IMR-90 (cell line): ENCODE measurements at regions not wholly inside any gene's neighbourhood (a gene's known extent, or its start where the extent isn't known, plus 50 kb on each side); places are given as distances from the start of the nearest gene placed in this dataset.

Experiments used
- ATAC-seq: fragments of 200-7000 bp; cut with Tn5 transposase; 2 replicates; pipeline ENCODE4 v1.9.1; 2020; ENCODE audit warnings: low read depth, mild to moderate bottlenecking, moderate library complexity
- BruUV-seq: library from RNA; stranded (reverse); fragments of 400-500 nt; replicated peaks from 2 replicates; lab custom pipeline; 2021; lab: Mats Ljungman, UMichigan
- CTCF ChIA-PET: fragments of 300-600 bp; formaldehyde crosslinking; extraction: SDS; loops from one replicate; lab custom pipeline; 2021; ENCODE audit warnings: antibody characterized with exemption; lab: Yijun Ruan, JAX
- POLR2A ChIA-PET: fragments of 300-600 bp; sonication (Branson Sonifier 250); formaldehyde crosslinking; loops from one replicate; lab custom pipeline; 2022; ENCODE audit warnings: antibody characterized with exemption; ENCODE audit not compliant: unreplicated experiment; lab: Charles Lee
- DNase-seq: peaks from one replicate; pipeline ENCODE4 v3.0.0; 2013
- H2AFZ ChIP-seq: replicated peaks from 2 replicates; pipeline ENCODE3; 2013; ENCODE audit warnings: low read length, mild to moderate bottlenecking; ENCODE audit not compliant: poor library complexity
- H2AK5ac ChIP-seq: 2 replicates; pipeline ENCODE4 v1.6.1; 2013; ENCODE audit warnings: low read depth, low read length, inconsistent platforms
- H2AK9ac ChIP-seq: replicated peaks from 2 replicates; pipeline ENCODE3; 2013; ENCODE audit warnings: mild to moderate bottlenecking, low read depth, low read length, moderate library complexity; ENCODE audit not compliant: poor library complexity
- H2BK120ac ChIP-seq: 2 replicates; pipeline ENCODE4 v1.6.1; 2013; ENCODE audit warnings: low read depth, low read length, inconsistent platforms
- H2BK15ac ChIP-seq: 3 replicates; pipeline ENCODE4 v1.6.1; 2013; ENCODE audit warnings: low read depth, low read length, inconsistent platforms
- H2BK20ac ChIP-seq: 2 replicates; pipeline ENCODE4 v1.6.1; 2013; ENCODE audit warnings: low read depth, mild to moderate bottlenecking, inconsistent platforms, low read length, moderate library complexity
- H2BK5ac ChIP-seq: 2 replicates; pipeline ENCODE4 v1.6.1; 2013; ENCODE audit warnings: mild to moderate bottlenecking, low read depth, low read length, inconsistent platforms; ENCODE audit not compliant: poor library complexity, severe bottlenecking
- H3K14ac ChIP-seq: replicated peaks from 2 replicates; pipeline ENCODE4 v1.6.1; 2013; ENCODE audit warnings: low read depth, low read length, inconsistent platforms
- H3K18ac ChIP-seq: 2 replicates; pipeline ENCODE4 v1.6.1; 2013; ENCODE audit warnings: low read depth, low read length, control low read depth
- H3K23ac ChIP-seq: 2 replicates; pipeline ENCODE4 v1.6.1; 2013; ENCODE audit warnings: low read depth, low read length, inconsistent platforms
- H3K27ac ChIP-seq: 2 replicates; pipeline ENCODE4 v1.5.1; 2013; ENCODE audit warnings: mild to moderate bottlenecking, control low read depth, low read length; ENCODE audit not compliant: insufficient read depth
- H3K27me3 ChIP-seq: 2 replicates; pipeline ENCODE4 v1.6.1; 2013; ENCODE audit warnings: low read length; ENCODE audit not compliant: control insufficient read depth, insufficient read depth
- H3K36me3 ChIP-seq: 2 replicates; pipeline ENCODE4 v1.6.1; 2013; ENCODE audit warnings: low read length, mixed read lengths; ENCODE audit not compliant: control insufficient read depth, insufficient read depth
- H3K4ac ChIP-seq: 2 replicates; pipeline ENCODE4 v1.6.1; 2013; ENCODE audit warnings: low read depth, low read length, inconsistent platforms
- H3K4me1 ChIP-seq: 2 replicates; pipeline ENCODE4 v1.6.1; 2013; ENCODE audit warnings: low read length, mixed read lengths; ENCODE audit not compliant: control insufficient read depth, insufficient read depth
- H3K4me2 ChIP-seq: 2 replicates; pipeline ENCODE4 v1.6.1; 2013; ENCODE audit warnings: low read depth, mild to moderate bottlenecking, control low read depth, low read length, moderate library complexity
- H3K4me3 ChIP-seq: 2 replicates; pipeline ENCODE4 v1.5.1; 2013; ENCODE audit warnings: low read depth, mild to moderate bottlenecking, control low read depth, low read length, moderate library complexity; ENCODE audit not compliant: insufficient read depth
- H3K56ac ChIP-seq: 2 replicates; pipeline ENCODE4 v1.6.1; 2013; ENCODE audit warnings: low read length, inconsistent platforms; ENCODE audit not compliant: insufficient read depth; ENCODE audit errors: extremely low read depth
- H3K79me1 ChIP-seq, 2 experiments: 2 replicates each; pipeline ENCODE4 v1.6.1; 2013; ENCODE audit warnings: low read length in 2 of 2, inconsistent platforms in 1 of 2, low read depth in 1 of 2
- H3K9ac ChIP-seq: 2 replicates; pipeline ENCODE4 v1.6.1; 2013; ENCODE audit warnings: low read depth, low read length, control low read depth
- H3K9me1 ChIP-seq: 2 replicates; pipeline ENCODE4 v1.6.1; 2013; ENCODE audit warnings: low read length, inconsistent platforms; ENCODE audit not compliant: insufficient read depth
- H3K9me3 ChIP-seq: 2 replicates; pipeline ENCODE4 v1.6.1; 2013; ENCODE audit warnings: low read length; ENCODE audit not compliant: control insufficient read depth, insufficient read depth
- H4K20me1 ChIP-seq: 2 replicates; pipeline ENCODE4 v1.6.1; 2013; ENCODE audit warnings: low read length, inconsistent platforms; ENCODE audit not compliant: insufficient read depth
- H4K5ac ChIP-seq: 2 replicates; pipeline ENCODE4 v1.6.1; 2013; ENCODE audit warnings: mild to moderate bottlenecking, low read depth, low read length, control low read depth
- H4K8ac ChIP-seq, 2 experiments: 2 replicates each; pipeline ENCODE4 v1.6.1; 2013; ENCODE audit warnings: low read depth in 2 of 2, low read length in 2 of 2, control low read depth in 1 of 2, inconsistent platforms in 1 of 2
- H4K91ac ChIP-seq: 2 replicates; pipeline ENCODE4 v1.6.1; 2013; ENCODE audit warnings: low read depth, low read length, inconsistent platforms; ENCODE audit not compliant: insufficient read depth
- CEBPB ChIP-seq: IDR thresholded peaks from 2 replicates; pipeline ENCODE4 v1.6.1; 2012; ENCODE audit warnings: low read depth, low read length, improper control_type of control experiment
- FOS ChIP-seq: fragments of 150-350 bp; IDR thresholded peaks from 2 replicates; pipeline ENCODE4 v1.6.1; 2016; ENCODE audit warnings: low read depth, low read length
- MAZ ChIP-seq: IDR thresholded peaks from 2 replicates; pipeline ENCODE4 v1.6.1; 2012; ENCODE audit warnings: low read depth, mild to moderate bottlenecking, low read length, improper control_type of control experiment, moderate library complexity, borderline replicate concordance
- RFX5 ChIP-seq: IDR thresholded peaks from 2 replicates; pipeline ENCODE4 v1.8.0; 2012; ENCODE audit warnings: low read depth, mild to moderate bottlenecking, low read length, moderate library complexity
- SMC3 ChIP-seq: fragments of 150-350 bp; IDR thresholded peaks from 2 replicates; pipeline ENCODE4 v1.6.1; 2016; ENCODE audit warnings: low read depth, mild to moderate bottlenecking, antibody characterized with exemption, low read length, moderate library complexity
- USF2 ChIP-seq: fragments of 150-350 bp; IDR thresholded peaks from 2 replicates; pipeline ENCODE4 v1.6.1; 2017; ENCODE audit warnings: mild to moderate bottlenecking, antibody characterized with exemption, low read length, low read depth
- WGBS, 2 experiments: methylation state at CpG; one replicate each; pipeline versions ENCODE4 v1.1.5 to v1.1.7; 2013; ENCODE audit warnings: missing lambda C conversion rate in 2 of 2; ENCODE audit not compliant: insufficient read length in 1 of 2; ENCODE audit errors: extremely low coverage in 2 of 2; 5-methylcytosine and 5-hydroxymethylcytosine counted together
- dilution Hi-C: fragments of 300-500 bp; cut with HindIII; formaldehyde crosslinking; loops from one replicate; pipeline ENCODE4 v1.14.3; 2018; ENCODE audit warnings: low sequenced_read_pairs; ENCODE audit not compliant: unreplicated experiment
- in situ Hi-C: fragments of 300-500 bp; cut with MboI; formaldehyde crosslinking; loops from 3 replicates; pipeline ENCODE4 v1.14.3; 2019; ENCODE audit warnings: low sequenced_read_pairs, inconsistent platforms, mixed read lengths
- intact Hi-C: fragments of 100-400 bp; cut with micrococcal nuclease; formaldehyde crosslinking; loops from 2 replicates; pipeline ENCODE4 v1.10.0; 2022

DNA sequence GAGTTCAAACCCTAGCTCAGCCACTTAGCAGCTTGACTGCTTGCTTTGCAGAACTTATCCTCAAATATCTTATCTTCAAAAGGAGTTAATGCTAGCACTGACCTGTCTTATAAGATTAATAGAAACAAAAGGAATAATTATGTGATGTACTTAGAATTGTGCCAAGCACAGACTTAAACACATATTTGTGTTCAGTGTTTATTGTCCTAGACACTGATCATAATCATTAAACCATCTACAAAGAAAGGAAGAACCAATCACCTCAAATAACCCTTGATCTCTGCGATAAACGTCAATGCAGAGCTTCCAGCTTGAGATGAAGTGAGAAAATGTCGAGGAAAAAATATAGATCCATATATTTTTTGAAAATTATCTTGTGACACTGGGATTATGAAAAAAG lies 73.1 kb downstream of the ATXN7L3B start:
- dilution Hi-C loops (no loop called here), in situ Hi-C loops (no loop called here), intact Hi-C loops (no loop called here)
- Histone ChIP-seq H2BK20ac (no peak overlapping the region), H3K4me1 (no peaks in the 10 kb centered on the region), H2AK5ac (no peak overlapping the region), H2AFZ (no peak overlapping the region), H3K4me2 (no peak overlapping the region), H3K27me3 (no peaks in the 10 kb centered on the region), H3K14ac (no peak overlapping the region), H3K27ac (no peak overlapping the region), H4K5ac (no peak overlapping the region), H2BK120ac (no peak overlapping the region), H3K36me3 (no peaks in the 10 kb centered on the region), H3K23ac (no peak overlapping the region), H3K79me1 (no peaks in the 10 kb centered on the region), H4K20me1 (no peaks in the 10 kb centered on the region), H3K9me1 (no peaks in the 10 kb centered on the region), H3K4me3 (no peak overlapping the region), H2AK9ac (no peak overlapping the region), H2BK5ac (no peak overlapping the region), H3K9ac (no peak overlapping the region), H4K8ac (no peak overlapping the region), H3K56ac (no peak overlapping the region), H3K4ac (no peak overlapping the region), H3K9me3 (no peaks in the 10 kb centered on the region), H2BK15ac (no peak overlapping the region), H4K91ac (no peak overlapping the region), H3K18ac (no peak overlapping the region)
- TF ChIP-seq SMC3 (no peak), FOS (no peak), RFX5 (no peak), CEBPB (no peak), USF2 (no peak), MAZ (no peak)
- WGBS, 2 experiments: no CpG with 5 or more reads among the region's 3 CpGs
- BruUV-seq: no TSS peak
- no peak for ATAC-seq
- CTCF ChIA-PET: no interaction called here
- POLR2A ChIA-PET: no interaction called here
- DNase-seq: no peak
